ENCODE measurements at regions not wholly inside any gene's neighbourhood (a gene's known extent, or its start where the extent isn't known, plus 50 kb on each side); places are given as distances from the start of the nearest gene placed in this dataset.

DNA sequence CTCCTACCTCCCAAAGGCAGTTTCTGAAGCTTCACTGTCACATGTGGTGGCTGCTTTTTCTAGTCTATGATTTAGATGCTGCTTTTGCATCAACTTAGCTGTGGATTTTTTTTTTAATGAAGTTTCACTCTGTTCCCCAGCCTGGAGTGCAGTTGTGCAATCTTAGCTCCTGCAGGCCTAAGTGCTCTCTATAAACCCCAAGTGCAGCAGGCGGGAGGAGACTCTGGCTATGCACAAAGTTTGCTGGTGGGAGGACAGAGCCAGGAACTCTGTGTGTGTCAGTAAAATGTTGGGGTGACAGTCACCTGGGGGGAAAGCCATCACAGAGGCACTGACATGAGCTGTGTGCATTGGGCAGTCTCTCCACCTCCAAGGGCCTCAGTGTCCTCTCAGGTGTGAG lies 138.8 kb upstream of the FAM20C start:
- TF ChIP-seq, protein P1, sequence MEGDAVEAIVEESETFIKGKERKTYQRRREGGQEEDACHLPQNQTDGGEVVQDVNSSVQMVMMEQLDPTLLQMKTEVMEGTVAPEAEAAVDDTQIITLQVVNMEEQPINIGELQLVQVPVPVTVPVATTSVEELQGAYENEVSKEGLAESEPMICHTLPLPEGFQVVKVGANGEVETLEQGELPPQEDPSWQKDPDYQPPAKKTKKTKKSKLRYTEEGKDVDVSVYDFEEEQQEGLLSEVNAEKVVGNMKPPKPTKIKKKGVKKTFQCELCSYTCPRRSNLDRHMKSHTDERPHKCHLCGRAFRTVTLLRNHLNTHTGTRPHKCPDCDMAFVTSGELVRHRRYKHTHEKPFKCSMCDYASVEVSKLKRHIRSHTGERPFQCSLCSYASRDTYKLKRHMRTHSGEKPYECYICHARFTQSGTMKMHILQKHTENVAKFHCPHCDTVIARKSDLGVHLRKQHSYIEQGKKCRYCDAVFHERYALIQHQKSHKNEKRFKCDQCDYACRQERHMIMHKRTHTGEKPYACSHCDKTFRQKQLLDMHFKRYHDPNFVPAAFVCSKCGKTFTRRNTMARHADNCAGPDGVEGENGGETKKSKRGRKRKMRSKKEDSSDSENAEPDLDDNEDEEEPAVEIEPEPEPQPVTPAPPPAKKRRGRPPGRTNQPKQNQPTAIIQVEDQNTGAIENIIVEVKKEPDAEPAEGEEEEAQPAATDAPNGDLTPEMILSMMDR (IDR thresholded peaks at IDR 0.05; ENCODE audit: insufficient read depth, missing control alignments) = no peak
- DNase-seq (ENCODE audit: insufficient read length, low spot score) (no peak), FAIRE-seq (no peak)

DNA sequence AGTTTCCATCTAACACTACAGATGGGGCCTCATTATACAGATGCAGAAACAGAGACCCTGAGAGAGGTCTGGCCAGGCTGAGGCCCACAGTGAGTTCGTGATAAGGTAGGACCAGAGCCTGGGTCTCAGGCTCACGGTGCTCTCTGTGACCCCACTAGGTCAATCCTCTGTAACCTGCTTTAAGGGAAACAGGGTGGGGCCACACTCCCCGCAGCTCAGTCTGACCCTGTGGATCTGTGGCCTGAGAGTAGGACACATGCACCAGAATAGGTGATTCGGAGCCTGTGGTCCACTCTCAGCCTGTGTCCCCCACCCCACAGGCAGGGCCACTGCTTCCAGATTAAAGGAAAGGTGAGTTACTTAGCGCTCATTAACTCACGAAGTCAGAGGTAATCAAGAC lies 137.8 kb upstream of the FAM20C start:
- FAIRE-seq = no peak

DNA sequence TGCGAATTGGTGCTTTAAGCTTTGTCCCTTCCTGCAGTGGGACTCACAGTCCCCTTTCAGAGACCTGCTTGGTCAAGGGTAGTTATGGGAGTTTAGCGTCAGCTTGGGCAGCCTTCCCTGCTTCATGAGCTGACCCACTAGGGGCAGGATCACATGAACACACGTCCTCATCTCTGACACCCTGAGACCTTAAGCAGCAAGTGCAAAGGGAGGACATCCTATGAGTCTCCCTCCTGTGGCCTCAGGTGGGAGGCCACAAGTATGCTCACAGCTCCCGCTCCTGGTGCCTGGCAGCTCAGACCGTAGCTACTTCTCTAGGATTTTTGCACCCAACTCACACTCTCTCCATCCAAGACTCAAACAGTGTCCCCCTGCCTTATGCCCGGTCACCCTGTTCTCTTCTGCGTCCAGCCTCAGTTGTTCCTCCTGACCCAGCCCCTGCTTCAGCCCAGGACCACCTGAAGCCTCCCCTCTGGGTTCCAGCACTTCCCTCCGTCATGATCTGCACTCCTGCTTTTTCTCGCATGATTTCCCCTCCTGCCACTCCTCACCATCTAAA lies 136.6 kb upstream of the FAM20C start:
- TF ChIP-seq, protein P1 (IDR thresholded peaks at IDR 0.05; ENCODE audit: insufficient read depth, missing control alignments) = no peak
- FAIRE-seq (no peak), DNase-seq (ENCODE audit: insufficient read length, low spot score) (no peak)

More for the DNA sequence above, 137.8 kb upstream of the FAM20C start:
- DNase-seq (ENCODE audit: insufficient read length, low spot score) = no peak
- TF ChIP-seq, protein P1 (IDR thresholded peaks at IDR 0.05; ENCODE audit: insufficient read depth, missing control alignments) = no peak

DNA sequence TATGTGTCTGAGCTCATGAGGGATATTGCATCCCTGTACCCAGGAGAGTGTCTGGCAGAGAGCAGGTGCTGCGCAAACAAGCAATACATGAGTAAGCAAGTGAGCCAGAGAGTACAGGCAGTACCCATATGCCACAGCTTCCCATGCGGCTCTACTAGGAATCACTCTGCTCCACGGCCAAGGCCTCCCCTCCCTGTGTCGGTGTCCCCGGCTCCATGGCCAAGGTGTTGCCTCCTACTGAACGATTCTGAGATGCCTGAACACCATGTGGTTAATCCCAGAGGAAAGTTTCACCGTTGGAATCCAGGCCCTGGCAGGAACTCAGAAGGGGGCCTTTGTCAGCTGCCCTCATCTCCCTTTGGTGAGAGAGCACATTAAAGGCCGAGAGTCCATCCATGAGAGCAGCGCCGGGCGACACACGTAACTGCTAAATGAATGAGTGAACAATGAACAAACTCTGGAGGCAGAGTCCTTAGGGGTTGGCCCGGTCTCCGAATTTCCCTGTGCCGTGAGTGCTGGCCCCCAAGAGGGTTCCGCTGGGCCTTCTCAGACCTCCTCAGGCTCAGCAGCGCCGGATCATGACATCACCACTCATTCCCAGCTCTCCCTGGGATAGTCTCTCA lies 136.0 kb upstream of the FAM20C start:
- TF ChIP-seq, protein P1 (IDR thresholded peaks at IDR 0.05; ENCODE audit: insufficient read depth, missing control alignments) = no peak
- DNase-seq (ENCODE audit: insufficient read length, low spot score) = no peak
- FAIRE-seq = no peak

DNA sequence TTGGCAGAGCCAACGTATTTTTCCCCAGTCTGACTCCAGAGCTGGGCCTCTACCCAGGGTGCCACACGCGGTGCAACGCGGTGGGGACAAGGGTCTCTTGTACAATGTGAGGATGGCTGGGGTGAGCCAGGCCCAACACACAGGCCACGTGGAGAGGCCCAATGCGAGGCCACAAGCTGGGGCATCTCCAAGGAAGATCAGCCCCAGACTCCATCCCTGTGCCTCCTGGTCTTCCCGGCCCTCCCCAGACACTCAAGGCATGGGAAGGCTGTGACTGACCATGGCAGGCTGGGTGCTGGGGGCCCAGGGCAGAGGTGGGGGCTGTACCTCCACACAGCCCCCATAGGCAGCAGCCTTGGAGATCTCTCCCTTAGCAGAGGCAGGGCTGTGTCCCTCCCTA lies 135.3 kb upstream of the FAM20C start:
- DNase-seq (ENCODE audit: insufficient read length, low spot score) (no peak), FAIRE-seq (no peak)

DNA sequence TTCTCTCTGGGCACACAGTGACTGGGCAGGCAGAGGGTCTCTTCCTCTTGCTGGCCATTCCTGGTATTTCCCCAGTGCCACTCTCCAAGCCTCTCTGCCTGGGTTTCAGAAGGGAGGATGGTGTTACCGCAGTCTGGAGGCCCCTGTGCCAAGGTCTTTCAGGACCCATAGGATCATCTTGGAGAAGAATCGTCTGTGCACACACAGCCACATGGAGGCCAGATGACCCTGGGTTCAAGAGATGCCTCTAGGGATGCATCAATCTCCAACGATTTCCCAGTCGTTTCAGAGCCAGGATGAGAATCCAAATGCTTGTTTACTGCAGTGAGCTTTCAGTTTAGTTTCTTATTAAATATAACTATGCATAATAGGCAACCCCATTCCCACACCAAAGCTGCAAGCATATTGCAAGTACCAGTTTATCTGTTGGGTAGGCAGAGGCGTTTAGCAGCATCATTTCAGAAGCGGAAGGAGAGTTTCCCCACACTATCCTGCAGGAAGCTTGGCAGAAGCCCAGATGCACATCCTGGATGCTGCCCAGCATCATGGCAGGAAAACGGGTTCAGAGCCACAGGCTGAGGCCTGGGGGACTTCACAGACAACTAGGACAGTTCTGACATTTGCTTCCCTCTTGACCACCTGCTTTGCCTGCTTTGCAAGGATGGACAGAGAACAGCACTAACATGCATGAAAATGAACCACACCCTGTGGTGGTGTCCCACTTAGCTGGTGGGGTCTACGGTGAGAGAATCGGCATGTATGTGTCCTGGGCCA lies 134.7 kb upstream of the FAM20C start:
- FAIRE-seq (no peak), DNase-seq (ENCODE audit: insufficient read length, low spot score) (no peak)
- TF ChIP-seq, protein P1 (IDR thresholded peaks at IDR 0.05; ENCODE audit: insufficient read depth, missing control alignments) = no peak

More for the DNA sequence above, 135.3 kb upstream of the FAM20C start:
- TF ChIP-seq, protein P1 (IDR thresholded peaks at IDR 0.05; ENCODE audit: insufficient read depth, missing control alignments) = no peak

DNA sequence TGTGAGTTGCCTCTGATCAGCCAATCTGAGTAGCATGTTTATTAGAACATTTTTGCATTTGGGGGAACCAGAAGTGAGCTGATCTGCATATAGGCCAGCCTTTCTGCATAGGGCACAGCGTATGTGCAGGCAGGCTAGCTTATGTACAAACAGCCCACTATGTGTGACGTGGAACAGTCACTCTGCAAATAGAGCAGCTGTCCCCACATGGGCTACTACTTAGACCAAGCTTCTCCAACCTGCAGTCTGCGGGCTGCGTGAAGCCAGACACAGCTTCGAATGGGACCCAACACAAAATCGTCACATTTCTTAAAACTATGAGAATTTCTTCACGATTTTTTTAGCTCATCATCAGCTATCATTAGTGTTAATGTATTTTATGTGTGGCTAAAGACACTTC lies 134.1 kb upstream of the FAM20C start:
- TF ChIP-seq, protein P1 (IDR thresholded peaks at IDR 0.05; ENCODE audit: insufficient read depth, missing control alignments) = no peak
- FAIRE-seq (no peak), DNase-seq (ENCODE audit: insufficient read length, low spot score) (no peak)
